IPS DF 4.7 (cell line): ENCODE measurements at regions not wholly inside any gene's neighbourhood (a gene's known extent, or its start where the extent isn't known, plus 50 kb on each side); places are given as distances from the start of the nearest gene placed in this dataset.
"Not testable (repeated sequence)": the region's sequence is repeated elsewhere in the genome, so short reads cannot be mapped to it uniquely, and the experiment has no call there.

Experiments
- DNase-seq: peaks from one replicate; pipeline ENCODE4 v3.0.0-alpha.2; 2013; ENCODE audit warnings: low spot score; ENCODE audit errors: extremely low read depth

DNA sequence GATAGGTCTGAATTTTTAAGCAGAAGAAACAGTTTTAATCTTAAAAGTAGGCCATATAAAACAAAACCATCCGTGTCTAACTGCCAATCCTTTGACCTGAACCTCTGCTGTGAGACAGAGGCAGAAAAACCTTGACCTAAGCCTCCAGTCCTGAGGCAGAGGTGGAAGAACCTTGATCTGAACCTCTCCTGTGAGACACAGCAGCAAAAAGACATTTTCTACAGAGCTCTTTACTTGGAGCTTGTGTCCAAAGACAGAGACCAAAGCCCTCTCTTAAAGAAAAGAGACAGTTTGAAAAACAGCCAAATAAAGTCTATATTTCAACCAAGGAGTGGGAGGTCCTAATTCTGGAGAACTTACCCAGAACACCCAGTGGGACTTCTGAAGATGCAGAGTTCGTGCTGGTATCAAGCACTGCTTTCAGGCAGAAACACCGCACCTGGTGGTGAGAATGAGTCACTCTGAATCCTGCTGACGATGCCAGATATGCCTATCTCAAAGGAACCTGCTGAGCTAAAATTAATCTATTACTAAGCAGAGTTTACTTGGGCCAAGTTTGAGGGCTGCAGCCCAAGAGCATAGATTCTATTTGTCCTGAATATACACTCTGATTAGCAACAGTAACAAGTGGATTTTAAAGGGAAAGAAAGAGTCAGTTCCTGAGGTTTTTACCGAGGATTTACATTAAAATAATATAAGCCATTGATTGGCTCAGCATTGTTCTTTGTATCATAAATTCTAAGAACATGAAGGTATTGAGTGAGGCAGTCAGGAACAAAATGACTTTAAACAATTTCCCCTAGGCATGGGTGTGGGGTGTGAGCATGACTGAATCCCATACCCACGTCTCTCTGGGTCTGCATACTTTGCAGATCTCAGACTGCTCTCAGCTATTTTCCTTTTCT is 806.4 kb downstream of the TRIB2 start:
- DNase-seq: no peak

DNA sequence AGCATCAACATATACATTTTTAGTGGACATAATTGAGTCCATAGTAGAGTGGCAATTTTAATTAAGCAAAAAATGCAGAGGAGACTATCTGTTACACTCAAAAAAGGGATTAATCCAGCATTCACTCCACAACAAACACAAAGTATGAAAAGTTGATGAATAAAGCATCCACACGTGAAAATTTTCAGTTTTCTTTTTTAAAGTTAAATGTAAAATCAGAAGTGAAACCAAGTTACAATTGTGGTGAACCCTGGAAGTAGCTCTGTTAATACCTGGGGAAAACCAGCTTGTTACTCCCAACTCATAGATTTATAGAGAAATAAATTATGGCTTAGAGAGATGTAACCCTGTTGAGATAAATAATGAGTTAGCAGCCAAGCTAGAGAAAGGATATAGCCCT is 807.8 kb downstream of the TRIB2 start:
- no peak for DNase-seq

DNA sequence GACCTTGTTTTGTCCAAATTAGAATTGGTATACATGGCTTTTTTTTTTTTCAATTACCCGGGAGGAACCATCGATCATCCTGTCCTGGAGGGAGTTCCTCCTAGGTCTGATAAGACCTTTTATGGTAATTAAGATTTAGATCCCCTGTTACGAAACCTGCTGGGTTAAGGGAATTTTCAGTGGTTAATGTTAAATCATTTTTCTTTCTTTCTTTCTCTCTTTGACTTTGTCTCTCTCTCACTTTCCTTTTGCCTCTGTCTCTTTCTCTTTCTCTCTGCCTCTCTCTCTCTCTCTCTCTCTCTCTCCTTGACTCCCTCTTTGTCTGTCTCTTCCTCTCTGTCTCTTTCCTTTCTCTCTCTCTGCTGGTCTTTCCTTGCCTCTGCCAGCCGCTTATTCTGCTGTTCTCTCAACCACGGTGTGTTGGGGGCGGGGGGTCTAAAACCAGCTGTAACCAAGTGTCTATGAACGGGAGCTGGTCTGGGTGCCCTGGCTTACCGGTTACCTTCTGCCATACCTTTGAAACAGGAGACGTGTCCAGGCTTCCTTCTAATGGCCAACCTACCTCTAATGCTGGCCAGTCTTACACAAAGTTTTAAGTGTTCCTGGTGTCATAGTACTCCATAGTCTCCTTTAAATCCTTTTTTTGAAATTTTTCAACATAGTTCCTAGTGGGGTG is 815.1 kb downstream of the TRIB2 start:
- DNase-seq: not testable (repeated sequence)

DNA sequence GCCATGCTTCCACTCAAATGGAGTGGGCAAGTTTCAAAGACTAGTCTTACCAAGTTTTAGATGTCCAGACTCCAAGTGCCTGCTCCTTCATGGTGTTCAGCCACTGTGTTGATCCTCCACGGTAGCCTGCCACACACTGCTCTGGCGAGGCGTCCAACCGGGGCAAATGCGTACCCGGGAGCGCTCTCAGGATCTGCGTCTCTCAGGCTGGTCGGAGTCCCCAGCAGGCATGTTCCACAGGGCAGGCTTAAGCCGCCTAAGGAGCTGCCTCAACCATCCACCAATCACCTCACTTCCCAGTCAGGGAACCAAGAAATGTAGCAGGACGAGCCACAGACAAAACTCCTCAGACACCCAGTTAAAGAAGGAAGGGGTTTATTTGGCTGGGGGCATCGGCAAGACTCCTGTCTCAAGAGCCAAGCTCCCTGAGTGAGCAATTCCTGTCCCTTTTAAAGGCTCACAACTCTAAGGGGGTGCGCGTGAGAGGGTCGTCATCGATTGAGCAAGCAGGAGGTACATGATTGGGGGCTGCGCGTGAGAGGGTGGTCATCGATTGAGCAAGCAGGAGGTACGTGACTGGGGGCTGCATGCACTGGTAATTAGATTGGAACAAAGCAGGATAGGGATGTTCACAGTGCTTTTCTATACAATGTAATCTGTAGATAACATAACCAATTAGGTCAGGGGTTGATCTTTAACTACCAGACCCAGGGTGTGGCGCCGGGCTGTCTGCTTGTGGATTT is 816.2 kb downstream of the TRIB2 start:
- DNase-seq: not testable (repeated sequence)

DNA sequence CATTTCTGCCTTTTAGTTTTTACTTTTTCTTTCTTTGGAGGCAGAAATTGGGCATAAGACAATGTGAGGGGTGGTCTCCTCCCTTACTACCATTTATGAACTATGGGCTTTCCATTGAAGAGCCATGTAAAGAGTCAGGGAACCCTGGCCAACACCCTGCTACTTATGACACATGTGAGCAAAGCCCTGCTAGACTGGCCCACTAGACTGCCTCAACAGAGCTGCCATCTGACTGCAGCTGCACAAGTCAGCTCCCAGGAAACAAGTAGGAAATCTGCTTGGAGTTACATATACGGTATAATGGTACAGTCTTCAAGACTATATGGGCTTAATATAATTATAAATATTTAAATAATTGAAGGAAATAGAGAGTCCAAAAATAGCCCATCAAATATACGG is 816.8 kb downstream of the TRIB2 start:
- DNase-seq: no peak

DNA sequence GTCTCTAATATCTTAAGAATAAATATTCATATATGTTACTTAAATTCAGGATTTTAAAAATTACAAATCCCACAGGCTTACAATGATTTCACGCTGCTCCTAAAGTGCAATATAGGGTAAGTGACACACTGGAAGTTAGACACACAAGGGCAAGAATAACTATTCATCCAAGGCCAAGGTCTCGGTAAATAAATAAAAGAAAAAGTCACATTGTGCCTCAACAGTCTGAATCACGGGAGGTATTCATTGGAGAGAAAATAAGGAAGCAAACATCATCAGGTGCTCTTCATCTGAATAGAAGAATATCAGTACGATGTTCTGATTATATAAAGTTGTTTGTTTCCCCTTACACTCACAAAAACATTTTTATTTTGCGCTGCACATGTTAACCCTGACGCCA is 820.2 kb downstream of the TRIB2 start:
- no peak for DNase-seq

DNA sequence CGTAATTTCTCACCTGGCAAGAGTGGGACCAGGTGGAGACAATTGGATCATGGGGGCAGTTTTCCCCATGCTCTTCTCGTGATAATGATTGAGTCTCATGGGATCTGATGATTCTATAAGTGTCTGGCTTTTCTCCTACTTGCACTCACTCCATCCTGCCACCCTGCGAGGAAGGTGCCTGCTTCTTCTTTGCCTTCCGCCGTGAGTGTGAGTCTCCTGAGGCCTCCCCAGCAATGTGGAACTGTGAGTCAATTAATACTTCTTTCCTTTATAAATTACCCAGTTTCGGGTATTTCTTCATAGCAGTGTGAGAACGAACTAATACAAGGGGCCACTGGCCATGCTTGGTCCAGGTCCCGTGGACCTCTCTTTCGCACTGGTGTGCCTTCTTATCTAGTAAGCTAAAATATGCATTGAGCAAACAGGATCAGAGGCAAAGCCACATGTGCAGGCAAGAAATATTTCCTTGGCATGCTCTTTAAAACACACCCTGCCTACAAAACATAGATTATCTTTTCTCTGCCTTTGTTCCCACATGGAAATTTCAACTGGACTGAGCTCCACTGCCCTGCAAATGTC is 821.1 kb downstream of the TRIB2 start:
- DNase-seq: no peak

DNA sequence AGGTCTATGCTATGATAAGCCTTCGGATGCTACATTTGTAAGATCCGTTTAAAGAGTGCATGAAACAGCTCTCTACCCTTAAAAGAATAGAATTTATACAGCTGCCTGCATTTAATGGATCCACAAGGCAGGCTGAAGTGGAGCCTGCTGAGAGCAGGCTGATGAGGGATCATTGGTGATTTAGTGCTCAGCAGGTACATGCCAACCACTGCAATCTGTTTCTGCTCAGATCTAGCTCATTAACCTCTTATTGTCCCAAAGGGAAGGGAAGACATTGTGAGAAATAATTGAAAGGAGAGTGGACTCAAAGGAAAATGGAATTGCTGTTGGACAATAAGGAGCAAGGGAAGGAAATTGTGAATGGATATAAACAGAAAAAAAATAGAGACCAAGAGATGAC is 822.6 kb downstream of the TRIB2 start:
- no peak for DNase-seq

DNA sequence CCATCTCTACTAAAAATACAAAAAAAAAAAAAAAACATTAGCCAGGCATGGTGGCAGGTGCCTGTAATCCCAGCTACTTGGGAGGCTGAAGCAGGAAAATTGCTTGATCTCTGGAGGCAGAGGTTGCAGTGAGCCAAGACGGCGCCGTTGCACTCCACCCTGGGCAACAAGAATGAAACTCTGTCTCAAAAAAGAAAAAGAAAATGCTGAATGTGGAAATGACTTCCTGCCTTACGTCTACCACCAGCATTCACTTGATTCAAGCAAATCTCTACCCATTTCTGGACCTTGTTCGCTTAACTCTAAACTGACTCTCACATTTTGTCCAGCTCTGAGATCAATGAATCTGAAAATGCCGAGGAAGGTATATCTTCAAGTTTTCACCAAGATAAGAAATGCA is 825.3 kb downstream of the TRIB2 start:
- no peak for DNase-seq

DNA sequence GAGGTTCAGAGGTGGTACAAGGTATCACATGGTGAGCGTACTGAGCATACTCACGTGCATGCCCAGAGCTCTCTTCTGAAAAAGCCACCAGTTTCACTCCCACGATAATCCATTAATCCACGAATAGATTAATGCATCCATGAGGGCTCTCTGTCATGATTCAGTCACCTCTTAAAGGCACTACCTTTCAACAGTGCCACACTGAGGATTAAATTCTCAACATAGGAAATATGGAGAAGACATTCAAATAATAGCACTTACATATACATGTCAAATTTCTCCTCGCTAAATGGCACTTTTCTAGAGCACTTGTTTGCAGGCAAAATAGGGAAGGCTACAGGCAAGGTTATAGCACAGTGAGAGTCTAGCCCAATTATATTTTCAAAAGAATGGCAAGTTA is 825.9 kb downstream of the TRIB2 start:
- DNase-seq: no peak

DNA sequence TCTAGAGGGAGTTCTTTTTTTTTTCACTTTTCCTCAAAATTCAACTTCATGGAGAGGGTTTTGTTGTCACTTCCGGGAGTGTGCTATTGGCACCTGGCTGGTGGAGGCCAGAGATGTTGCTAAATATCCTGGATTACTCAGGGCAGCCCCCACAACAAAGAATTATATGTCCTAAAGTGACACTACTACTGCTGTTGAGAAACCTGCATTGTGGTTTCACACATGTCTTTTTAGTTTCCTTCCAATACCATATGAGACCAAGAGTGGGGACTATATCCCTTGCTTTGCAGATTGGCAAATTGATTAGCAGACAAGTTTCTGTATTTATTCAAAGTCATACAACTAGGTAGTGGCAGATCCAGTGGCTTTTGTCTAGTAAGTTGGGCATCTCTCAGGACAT is 826.8 kb downstream of the TRIB2 start:
- DNase-seq: no peak

DNA sequence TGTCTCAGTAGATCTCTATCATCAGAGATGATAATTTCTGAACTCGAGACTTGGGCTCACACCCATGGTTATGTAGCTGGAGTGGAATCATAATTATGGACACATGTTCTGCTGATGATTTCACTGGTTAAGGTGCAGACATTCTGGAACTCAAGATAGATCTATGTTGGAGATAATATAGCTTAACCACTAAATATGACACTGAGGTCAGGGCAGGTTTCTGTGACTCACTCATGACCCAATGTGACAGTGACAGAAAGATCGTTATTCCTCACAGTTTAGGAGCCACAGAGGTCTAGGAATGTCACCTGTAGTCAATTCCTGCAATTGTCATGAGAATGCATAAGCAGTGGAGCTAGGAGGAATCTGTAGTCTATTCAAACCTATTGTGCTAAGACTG is 828.6 kb downstream of the TRIB2 start:
- DNase-seq: no peak

DNA sequence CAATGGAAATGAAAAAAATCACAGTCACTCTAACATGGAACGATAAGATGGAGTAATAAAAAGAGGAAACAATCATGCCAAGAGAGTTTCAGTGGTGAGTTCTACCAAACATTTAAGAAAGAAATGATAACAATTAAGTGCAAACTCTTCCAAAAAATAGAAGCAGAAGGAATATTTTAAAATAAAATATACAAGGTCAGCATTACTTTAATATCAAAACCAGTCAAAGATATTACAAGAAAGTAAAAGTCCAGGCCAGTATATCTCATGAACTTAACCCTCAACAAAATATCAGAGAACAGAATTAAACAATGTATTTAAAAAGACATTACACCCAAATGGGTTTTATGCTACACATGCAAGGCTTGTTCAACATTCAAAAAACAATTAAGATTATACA is 829.4 kb downstream of the TRIB2 start:
- no peak for DNase-seq

DNA sequence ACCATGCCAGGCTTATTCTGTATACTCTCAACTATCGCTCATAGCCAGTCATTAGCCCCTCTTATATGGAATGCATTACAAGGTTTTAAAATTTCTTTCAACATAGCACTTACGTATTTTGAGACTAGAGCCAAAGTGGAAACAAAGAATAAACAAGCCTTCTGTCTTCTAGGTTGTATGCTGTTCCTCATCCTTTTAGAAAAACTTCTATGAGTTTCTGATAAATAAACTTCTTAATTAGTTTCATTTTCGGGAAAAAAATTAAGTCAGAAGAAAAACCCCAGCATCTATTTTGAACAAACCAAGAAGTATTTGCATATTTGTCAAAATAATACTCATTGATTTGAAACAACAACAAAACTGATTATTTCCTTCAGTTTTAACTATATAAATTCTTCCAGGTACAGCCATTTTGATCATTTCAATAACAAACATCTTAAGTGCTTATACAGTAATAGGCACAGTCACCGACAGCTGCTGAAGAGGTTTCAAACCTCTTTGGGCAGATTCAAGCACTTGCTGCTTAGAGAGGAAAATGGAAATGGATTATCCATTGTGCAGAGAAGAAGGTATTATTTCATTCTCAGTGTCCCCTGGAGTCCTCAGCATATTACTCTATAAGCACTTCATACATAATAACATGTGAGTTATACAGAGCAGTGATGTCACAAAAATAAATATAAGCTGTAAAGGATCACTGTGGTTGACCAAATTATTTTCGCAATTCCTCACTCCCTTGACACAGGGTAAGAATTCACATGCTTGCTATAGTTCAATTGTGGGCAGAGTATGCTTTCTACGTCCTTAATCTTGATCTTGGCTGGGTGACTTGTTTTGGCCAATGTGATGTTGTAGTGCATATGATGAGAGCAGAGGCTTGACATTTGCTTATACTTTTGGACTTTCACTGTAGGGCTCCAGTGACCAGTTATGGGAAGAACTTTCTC is 833.8 kb downstream of the TRIB2 start:
- no peak for DNase-seq

DNA sequence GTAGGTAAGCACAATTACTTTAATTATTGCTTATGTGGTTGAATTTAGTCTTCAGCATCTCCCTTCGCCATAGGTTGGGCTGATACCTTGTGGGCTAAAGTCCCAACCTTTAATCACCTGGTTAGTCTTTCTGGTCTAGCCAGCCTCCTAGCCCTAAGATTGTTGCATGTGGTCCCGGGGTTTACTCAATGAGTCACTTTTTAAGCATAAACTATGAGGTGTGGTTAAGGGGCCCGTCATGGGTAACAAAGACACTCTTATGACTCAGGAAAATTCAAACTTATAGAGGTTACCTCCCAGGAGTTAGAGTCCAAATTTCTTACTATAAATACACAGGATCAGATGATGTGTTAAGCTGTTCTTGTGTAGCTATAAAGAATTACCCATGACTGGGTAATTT is 841.6 kb downstream of the TRIB2 start:
- DNase-seq: no peak

DNA sequence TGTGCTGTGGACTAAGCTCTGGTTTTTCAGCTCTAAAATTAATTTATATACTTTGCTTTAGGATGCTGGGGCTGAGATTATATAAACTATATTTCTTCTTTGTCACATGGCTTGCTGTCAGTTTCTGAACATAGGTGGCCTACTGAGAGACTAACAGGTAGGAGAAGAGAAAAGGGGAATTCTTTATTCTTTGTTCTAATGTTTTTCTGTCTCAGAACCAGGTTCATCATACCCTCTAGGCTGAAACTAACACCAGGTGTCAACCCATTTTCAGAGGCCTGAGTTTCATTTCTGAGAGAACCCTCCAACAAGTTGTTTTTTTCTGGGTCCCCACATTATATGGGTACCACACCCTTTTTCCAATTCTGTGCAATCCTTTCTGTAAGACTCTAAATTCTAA is 843.6 kb downstream of the TRIB2 start:
- no peak for DNase-seq

DNA sequence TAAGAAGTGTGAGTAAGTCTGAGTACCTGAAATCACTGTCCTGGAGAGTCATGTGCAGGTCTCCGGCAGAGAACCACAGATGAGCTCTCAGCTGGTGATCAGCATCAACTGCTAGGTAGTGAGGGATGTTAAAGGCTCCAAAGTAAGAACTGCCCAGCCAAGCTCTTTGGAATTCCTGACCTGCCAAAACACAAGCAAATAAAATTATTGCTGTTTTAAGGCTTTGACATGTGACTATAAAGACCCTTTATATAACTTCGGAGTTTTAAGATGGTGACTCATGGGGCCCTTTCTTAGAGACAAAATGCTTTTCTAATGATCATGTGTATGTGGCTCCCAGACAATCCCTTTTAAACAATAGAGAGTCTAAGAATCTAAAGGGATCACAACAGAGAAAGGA is 855.7 kb downstream of the TRIB2 start:
- DNase-seq: no peak

DNA sequence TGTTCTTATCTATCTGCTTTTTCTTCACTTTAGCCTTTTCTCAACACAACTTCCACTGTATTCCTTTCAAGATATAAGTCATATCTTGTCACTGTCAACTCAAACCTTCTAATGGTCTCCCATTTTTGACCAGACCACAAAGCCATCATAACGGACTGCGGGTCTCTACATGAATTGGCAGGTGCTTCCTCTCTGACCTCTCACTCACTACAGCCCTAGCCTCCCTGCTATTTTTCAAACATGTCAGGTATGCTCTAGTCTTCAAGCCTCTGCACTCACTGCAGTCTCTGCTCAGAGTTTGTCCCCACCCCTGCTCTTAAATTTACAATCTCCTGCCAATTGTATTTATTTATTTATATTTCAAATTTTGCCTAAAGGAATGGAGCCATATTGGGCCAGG is 858.1 kb downstream of the TRIB2 start:
- no peak for DNase-seq

DNA sequence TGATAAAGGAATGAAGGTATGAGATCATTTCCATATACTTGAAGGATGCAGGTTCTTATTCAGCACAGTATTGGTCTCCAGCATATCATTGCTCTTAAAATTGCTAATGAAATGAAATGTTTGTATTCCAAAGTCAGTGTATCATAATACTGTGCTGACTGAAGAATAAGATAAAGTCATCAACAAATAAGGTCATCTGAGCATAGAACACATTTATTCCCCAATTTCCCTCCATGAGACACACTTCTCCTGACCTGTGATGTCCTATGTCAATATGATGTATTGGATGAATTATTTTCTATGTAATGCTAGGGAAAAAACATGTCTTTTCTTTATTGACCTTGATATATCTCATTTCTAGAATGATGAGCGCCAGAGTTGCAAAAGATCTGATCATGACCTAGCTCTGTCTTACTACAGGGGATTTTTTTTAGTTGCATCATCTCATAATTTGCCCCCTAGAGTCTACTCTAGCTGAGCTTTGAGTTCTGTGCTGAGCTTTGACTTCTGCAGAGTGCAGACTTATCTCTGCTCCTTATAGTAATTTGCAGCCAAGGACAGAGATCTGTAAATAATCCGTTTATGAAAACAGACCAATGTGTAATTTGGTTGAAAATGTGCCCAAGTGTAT is 859.8 kb downstream of the TRIB2 start:
- no peak for DNase-seq

DNA sequence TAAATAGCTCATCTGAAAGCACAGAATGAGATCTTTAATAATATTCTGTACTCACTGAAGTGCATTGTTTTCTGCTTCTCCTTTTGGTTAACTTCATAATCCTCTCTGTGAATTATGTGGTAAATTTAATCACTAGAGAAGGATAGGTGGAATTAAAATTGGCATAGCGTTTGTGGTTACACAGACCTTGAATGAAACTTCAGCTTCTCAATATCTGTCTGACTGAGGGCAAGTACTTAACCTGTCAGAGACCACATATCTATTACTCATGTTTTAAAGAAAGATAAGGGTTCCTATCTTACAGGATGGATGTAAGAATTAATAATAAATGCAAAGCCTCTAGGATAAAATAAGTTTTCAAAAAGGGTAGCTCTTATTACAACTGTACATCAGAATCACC is 861.8 kb downstream of the TRIB2 start:
- DNase-seq: no peak
